ENCODE measurements at regions not wholly inside any gene's neighbourhood (a gene's known extent, or its start where the extent isn't known, plus 50 kb on each side); places are given as distances from the start of the nearest gene placed in this dataset.

DNA sequence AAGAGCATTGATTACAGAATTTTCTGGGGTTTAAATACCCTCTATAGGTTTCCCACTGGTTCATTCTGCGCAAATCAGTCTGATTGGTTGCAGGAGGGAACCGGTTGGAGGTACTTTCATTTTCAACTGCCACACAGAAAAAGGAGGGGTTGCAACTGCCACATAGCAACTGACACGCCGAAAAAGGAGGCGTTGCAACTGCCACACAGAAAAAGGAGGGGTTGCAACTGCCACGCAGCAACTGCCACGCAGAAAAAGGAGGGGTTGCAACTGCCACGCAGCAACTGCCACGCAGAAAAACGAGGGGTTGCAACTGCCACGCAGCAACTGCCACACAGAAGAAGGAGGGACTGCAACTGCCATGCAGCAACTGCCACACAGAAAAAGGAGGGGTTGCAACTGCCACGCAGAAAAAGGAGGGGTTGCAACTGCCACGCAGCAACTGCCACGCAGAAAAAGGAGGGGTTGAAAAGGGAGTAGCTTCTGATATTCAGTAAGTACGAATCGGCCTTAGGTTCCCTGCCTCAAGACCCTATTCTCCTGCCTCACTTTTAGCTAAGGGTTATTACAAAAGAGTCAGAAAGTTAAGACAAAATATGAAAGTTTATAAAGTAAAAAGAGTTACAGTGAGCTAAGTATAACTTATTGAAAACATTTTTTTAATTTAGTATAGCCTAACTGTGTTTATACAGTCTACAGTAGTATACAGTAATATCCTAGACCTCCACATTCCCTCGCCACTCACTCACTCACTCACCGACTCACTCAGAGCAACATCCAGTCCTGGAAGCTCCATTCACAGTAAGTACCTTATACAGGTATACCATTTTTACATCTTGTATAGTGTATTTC, 431.8 kb downstream of the KCTD8 start:
- TF ChIP-seq POLR2AphosphoS5 (IDR thresholded peaks at IDR 0.05; ENCODE audit: borderline replicate concordance, low read depth, low read length) (no peak), EZH2 (IDR thresholded peaks at IDR 0.05) (no peak)

Data from SK-N-MC (cell line).